GM12873 (cell line): ENCODE measurements at regions not wholly inside any gene's neighbourhood (a gene's known extent, or its start where the extent isn't known, plus 50 kb on each side); places are given as distances from the start of the nearest gene placed in this dataset.

Experiments used
- TF ChIP-seq, protein P1 (sequence below): IDR thresholded peaks from 2 replicates; pipeline ENCODE4 v1.5.1; 2012; ENCODE audit warnings: low read depth, mild to moderate bottlenecking, moderate library complexity, low read length, control low read depth; ENCODE audit not compliant: insufficient read depth; ENCODE audit errors: missing control alignments

GRCh38 chr9:99533421-99533820 lies 288.3 kb upstream of the NR4A3 start:
- TF ChIP-seq, protein P1, sequence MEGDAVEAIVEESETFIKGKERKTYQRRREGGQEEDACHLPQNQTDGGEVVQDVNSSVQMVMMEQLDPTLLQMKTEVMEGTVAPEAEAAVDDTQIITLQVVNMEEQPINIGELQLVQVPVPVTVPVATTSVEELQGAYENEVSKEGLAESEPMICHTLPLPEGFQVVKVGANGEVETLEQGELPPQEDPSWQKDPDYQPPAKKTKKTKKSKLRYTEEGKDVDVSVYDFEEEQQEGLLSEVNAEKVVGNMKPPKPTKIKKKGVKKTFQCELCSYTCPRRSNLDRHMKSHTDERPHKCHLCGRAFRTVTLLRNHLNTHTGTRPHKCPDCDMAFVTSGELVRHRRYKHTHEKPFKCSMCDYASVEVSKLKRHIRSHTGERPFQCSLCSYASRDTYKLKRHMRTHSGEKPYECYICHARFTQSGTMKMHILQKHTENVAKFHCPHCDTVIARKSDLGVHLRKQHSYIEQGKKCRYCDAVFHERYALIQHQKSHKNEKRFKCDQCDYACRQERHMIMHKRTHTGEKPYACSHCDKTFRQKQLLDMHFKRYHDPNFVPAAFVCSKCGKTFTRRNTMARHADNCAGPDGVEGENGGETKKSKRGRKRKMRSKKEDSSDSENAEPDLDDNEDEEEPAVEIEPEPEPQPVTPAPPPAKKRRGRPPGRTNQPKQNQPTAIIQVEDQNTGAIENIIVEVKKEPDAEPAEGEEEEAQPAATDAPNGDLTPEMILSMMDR = no peak

- TF ChIP-seq, protein P1 = no peak
Measured at GRCh38 chr9:99537996-99538395, 283.7 kb upstream of the NR4A3 start.

DNA sequence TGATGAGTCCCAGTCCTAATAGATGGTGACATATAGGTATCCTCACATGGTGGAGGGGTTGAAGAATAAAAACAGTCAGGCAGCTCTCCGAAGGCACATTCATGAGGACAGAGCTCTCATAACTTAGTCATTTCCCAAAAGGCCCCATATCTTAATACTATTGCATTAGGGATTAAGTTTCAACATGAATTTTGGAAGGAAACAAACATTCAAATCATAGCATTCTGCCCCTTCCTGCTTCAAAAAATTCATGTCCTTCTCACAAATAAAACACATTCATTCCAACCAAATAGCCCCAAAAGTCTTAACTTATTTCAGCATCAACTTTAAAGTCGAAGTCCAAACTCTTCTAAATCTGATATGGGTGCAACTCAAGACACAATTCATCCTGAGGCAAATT lies 277.2 kb upstream of the NR4A3 start:
- TF ChIP-seq, protein P1 = no peak

- TF ChIP-seq, protein P1 = no peak
Measured at GRCh38 chr9:99549441-99549840, 272.2 kb upstream of the NR4A3 start.

DNA sequence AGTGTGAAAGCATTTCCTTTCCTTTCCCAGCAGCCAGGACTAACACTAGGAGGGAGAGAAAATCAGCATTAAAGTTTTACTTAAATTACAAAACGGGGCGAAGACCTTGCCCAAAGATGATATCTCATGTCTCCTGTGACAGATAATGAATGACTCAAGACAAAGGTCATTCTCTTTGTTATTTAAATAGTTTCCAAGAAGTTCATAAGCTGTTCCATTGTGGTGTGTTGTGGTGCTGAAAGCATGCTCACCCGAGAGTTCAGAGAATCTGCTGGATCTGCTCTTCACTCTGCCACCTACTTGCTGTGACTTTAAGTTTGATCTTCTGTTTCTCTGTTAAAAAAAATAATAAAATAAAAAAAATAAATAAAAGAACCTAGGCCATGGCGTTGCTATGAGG lies 265.9 kb upstream of the NR4A3 start:
- TF ChIP-seq, protein P1 = no peak

DNA sequence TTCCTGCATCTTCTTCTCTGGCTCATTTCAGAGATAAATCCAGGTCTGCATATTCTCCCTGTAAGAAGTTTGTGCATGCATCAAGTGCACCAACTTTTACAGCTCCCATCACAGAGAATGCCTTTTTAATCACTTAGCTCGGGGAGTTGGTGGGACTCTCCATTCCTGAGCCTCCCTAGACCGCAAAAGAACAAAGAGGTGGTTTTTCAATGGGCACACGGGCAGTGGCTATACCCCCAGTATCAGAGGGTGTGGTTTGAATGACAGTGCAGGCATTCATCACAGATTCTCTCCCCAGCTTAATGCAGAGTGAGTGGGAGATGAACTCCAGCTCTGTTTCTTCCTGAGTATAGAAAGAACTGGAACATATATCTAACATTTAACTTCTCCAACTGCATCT lies 264.7 kb upstream of the NR4A3 start:
- TF ChIP-seq, protein P1 = no peak

DNA sequence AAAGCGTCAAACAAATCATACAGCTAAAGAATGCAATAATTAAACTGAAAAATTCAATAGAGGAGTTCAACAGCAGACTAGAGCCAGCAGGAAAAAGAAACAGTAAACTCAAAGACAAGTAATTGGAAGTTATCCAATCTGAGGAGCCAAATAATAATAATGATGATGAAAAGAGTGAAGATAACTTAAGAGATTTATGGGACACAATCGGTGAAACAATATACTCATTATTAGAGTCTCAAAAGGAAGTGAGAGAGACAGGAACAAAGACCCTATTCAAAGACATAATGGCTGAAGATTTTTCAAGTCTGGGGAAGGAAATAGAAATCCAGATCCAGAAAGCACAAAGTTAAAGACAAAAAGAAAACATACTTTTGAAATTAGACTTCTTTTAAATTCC lies 263.9 kb upstream of the NR4A3 start:
- TF ChIP-seq, protein P1 = no peak

DNA sequence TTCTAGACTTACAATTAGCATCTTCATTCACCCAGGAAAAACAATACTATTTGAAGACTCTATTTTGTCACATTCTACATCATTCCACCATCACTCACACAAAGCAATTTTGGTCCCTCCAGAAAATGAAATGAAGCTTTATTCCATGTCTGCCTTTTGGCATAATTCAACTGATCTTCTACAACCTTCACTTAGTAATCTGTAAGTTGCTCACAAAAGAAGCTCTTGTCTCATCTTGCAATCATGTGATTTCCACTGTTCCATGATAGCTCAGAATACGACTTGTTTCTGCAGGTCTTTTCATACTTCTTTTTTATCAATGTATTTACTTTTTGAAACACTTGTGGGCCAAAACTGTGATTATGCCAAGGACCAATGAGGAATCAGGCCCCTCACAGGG lies 261.9 kb upstream of the NR4A3 start:
- TF ChIP-seq, protein P1 = no peak
